Esophagus mucosa (tissue), 1 donor: ENCODE measurements at regions not wholly inside any gene's neighbourhood (a gene's known extent, or its start where the extent isn't known, plus 50 kb on each side); places are given as distances from the start of the nearest gene placed in this dataset.

Source experiments
- ATAC-seq: fragments of 200-7000 bp; cut with Tn5 transposase; one replicate; pipeline ENCODE4 v1.9.1; 2020
- donor health status: DM: yes; HTN: yes; CAD: no.

DNA sequence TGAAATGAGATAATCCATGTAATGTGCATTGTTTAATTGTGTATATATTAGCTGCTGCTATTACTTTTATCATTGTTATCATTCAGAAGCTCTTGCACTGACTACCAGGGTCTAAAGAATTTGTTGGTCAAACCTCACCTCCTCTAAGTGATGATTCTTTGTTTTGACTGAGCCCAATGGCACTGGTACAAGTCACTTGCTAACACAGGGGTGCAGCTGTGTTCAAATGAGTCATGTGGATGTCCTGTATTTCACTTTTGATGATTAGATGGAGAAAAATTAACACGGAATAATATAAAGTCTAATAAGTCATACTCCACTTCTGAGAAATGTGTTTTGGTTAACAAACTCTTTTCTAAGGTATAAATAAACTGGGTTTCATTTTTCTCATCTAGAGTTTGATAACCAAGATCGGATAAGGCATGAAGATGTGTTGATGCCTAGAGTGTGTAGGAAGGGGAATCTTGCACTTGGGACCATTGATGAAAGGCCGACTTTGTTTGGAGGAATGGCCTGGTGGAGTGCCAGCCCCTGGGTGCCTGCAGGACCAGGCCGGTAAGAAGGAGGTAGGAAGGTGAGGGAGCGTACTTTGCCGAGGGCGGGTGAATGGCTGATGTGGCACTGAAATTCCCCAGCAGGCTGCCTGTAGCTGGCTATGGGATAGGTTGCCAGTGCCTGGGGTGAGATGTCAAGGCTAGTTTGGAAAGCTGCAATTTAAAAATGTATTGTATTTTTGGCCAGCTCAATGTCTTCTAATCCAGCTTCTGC, 244.7 kb upstream of the ZPLD1 start:
- ATAC-seq = peak; percentile 66

DNA sequence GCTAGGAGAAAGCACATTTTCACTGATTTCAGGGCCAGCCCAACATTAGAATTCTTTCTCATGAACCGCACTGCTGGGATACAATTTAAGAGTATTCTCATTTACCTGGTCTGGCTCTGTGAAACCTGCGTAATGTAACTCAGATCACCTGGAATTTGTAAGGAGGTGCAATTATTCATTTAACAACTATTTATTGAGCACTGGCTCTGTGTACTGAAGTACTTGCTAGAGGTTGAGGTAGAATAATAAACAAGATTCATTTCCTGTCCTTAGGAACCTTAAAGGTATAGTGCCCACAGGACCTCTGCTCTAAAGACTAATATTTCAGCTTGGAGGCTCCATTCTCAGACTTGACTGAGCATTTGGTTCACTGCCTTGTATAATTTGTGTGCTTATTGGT, 242.2 kb upstream of the ZPLD1 start:
- no peak for ATAC-seq

DNA sequence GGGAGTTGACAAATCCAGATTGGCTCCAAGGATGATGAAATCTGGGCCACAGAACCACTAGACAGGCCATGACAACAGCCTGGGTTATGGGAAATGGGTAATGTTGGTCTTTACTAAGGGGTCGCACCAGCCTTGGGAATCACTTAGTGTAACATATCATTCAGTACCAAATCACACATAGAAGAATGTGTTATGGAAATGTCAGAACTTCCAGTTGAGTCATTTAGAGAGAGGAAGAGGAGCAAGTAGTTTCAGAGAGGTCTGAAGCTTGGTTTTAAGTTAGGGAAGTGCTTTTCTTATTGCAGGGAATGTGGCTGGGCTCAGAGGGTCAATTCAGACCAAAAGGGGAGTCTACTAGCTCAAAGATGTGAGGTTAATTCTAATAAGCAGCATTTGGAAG, 241.6 kb upstream of the ZPLD1 start:
- no peak for ATAC-seq

DNA sequence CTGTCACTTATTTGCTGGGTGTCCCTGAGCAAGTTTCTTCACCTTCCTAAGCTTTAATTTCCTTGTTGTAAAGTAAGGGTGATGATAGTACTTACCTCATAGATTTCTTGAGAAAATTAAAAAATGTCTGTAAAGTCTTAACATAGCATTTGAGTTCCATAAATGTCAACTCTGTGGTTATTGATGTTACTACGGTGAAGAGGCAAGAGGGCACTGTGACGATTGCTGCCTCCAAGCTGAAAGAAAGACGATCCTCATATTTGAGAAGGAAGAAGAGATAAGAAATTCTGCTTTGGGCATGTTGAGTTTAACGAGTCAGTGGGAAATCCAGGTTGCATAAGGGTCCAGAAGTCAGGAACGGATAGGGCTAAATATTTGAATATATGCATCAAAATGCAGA, 240.8 kb upstream of the ZPLD1 start:
- no peak for ATAC-seq

- ATAC-seq = no peak
Observed at GRCh38 chr3:102194760-102195159, 240.1 kb upstream of the ZPLD1 start.

GRCh38 chr3:102195198-102195948, 239.4 kb upstream of the ZPLD1 start:
- ATAC-seq = peak; percentile 76

DNA sequence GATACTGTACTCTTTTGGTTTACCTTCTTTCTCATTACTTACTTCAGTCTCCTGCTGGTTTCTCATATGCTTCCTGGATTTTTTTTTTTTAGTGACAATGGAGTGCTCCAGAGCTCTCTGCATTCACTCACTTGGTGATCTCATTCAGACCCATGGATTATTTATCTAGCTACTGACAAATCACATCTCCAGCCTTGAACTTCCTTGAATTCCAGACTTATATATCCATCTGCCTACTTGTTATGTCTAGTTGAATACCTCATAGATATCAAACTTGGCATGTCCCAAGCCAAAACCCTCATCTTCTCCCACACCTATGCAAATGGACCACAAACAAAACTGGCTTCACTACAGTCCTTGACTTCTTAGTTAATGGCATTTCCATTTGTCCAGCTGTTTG, 234.7 kb upstream of the ZPLD1 start:
- ATAC-seq = no peak

DNA sequence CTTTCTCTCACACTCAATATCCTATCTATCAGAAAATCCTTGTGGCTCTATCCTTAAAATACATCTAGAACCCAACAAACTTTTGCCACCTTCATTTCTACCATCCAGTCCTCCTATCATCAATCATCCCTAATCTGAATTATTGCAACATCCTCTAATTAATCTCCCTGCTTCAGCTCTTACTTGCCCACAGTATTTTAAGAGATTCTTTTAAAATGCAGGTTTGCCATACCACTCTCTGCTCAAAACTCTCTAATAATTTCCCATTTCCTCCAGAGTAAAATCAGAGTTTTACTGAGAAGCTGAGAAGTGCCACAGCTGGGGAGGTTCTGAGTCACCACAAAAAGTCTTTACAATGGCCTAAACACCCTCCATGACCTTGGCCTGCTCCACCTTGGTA, 234.3 kb upstream of the ZPLD1 start:
- ATAC-seq = no peak

DNA sequence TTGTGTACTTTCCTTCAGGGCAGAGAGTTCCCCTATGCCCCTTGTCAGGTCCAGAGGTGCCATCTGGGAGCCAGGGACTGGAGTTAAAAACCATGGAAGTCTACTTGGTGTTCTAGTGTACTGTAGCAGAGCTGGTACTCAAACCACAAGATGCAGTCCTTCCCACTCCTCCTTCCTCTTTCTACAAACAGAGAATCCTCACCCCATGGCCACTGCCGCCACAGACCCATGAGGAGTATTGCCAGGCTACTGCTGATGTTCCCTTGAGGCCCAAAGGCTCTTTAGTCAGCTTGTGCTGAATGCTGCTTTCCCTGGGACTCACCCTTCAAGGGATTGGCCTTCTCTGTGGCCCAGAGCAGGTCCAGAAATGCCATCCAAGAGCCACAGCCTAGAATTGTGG, 229.2 kb upstream of the ZPLD1 start:
- ATAC-seq = no peak

DNA sequence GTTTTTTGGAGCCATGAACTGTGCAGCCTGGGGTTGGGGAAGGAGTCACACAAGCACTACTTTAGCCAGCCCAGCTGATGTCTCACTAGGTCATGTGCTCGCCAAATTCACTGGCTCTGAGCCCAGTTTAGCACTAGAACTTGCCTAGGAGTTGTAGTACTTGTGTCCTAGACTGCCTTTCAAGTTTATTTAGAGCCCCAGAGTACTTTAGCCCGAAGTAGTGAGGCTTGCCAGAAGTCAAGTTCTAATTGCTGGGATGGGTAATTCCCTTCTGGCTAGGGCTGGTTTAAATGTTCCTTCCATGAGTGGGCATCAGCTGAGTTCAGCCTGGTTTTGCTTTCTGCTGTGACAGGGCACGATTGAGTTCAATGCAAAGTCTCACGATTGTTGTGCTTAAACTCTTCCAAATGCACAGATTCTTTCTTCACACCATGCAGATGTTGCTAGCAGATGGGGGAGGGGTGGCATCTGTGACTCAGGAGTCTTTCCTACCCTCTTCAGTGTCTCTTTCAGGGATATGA, 228.2 kb upstream of the ZPLD1 start:
- ATAC-seq = peak; percentile 95

DNA sequence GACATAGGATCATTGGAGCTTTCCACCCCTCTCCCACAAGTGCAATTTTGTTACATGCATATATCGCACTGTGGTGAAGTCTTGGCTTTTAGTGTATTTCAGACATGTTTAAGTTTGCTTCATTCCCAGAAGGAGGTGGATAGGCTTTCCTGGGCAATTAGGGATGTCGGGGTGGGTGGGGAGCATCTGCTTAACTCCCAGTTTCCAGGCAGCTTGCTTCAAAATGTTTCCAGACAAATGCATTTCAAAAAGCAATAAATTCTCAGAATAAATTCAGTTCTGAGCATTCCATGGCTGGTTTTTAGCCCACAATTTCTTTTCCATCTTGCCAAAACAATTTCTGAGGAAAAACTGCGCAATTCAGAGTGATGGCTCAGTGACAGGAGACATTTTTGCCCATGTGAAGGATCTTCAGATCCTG, 227.7 kb upstream of the ZPLD1 start:
- ATAC-seq = no peak

- ATAC-seq = no peak
Observed at GRCh38 chr3:102215166-102215565, 219.6 kb upstream of the ZPLD1 start.

GRCh38 chr3:102223132-102223531, 211.7 kb upstream of the ZPLD1 start:
- no peak for ATAC-seq

DNA sequence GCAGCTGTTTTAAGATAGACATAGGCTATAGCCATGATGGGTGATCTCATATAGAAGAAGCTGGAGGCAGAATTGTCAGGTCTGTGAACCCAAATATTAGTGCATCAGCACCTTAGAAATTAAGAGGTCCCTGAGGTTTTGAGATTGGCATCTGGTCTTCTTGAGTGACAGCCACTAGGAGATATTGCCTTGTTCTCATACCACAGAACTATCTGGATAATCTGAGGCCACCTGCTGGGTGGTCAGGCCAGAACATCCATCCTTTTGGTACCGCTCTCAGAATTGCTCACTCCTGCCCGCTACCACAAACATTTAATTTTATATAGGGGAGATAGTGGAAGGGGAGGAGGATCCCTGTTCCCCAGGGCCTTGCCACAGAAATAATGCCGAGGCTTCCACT, 210.6 kb upstream of the ZPLD1 start:
- peak; percentile 51 for ATAC-seq

DNA sequence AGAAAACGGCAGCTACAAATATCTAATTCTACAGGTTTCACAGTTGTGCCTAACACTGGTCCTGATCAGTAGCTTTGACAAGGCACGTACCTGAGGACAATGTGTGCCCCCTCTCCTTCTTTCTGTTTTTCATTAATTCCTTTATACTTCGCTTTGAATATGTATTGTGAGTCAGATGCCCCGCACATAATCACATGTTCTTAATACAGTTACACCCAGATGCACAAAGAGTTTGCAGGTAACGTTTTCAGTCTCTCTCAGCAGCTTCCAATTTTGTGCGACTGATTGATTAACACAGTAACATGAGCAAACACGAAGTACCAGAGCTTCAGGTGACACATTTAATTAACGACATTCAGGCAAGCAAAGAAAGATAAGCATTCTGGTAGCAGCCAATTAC, 209.8 kb upstream of the ZPLD1 start:
- ATAC-seq = no peak

DNA sequence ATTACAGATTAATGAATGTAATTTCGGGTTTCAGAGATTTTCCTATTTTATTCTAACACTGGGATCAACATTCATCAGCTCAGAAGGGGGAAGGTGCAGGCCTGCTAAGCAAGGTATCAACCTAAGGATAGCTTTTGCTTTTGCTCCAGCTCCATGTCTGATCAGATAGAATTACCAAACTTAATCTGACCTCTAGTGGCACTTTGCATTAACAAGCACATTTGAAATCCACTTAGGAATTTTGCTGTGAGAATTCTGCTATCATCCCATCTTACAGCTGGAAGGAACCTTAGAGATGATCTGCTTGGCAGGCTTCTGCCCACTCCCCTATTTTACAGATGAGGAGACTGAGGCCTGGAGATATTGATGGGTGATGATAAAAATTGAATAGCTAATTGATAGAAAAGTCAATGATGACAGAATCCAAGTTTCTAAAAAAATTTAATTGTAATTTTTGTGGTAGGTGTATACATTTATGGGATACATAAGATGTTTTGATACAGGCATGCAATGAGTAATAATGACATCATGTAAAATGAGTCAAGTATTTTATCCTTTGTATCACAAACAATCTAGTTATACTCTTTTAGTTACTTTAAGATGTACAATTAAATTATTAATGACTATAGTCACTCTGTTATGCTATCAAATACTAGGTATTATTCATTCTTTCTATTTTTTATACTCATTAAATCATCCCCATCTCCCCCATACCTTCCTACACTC, 209.2 kb upstream of the ZPLD1 start:
- peak; percentile 76 for ATAC-seq

DNA sequence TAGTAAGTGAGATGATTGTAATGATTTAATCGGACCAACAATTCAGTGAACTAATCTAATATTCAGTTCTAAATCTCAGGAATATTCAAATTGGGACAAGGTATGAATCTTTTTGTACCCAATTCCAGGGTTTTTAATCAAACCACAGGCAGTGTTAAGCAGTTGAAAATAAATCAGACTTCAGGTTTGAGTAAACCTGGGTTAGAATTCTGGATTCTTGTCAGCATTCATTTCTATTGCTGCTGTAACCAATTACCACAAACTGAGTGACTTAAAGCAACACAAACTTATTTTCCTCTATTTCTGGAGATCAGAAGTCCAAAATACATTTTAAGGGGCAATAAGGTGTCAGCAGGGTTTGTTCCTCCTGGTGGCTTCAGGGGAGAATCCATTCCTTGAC, 208.4 kb upstream of the ZPLD1 start:
- no peak for ATAC-seq

- peak; percentile 82 for ATAC-seq
Observed at GRCh38 chr3:102229062-102229655, 205.7 kb upstream of the ZPLD1 start.

DNA sequence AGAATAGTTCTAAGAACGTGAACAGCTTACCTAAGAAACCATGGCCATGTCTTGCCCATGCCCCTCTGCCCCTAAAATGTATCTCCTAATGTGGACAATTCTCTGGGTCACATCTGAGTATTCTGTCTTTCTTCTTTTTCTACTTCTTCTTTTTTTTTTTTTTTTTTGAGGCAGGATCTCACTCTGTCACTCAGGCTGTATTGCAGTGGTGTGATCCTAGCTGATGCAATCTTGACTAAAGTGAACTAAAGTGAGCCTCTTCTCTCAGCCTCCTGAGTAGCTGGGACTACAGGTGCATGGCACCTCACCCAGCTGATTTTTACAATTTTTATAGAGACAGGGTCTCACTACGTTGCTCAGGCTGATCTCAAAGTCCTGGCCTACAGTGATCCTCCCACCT, 204.8 kb upstream of the ZPLD1 start:
- no peak for ATAC-seq

DNA sequence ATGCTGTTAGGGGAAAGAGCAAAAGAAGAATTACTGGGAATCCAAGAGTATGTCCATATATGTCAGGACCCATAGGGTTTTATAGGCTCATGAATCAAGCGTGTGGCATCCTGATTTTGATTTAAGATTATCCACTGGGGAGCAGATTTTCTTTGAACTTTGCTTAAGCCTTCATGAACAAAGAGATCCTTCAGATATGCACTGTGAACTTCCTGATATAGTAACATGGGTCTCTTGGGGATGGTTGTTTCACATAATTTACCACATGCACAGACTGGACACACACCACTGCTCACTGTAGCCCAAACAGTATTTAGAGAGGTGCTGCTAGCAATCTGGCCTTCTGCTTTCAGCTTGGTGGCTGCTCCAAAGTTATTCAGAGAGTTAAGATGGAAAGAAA, 200.9 kb upstream of the ZPLD1 start:
- peak; percentile 29 for ATAC-seq

DNA sequence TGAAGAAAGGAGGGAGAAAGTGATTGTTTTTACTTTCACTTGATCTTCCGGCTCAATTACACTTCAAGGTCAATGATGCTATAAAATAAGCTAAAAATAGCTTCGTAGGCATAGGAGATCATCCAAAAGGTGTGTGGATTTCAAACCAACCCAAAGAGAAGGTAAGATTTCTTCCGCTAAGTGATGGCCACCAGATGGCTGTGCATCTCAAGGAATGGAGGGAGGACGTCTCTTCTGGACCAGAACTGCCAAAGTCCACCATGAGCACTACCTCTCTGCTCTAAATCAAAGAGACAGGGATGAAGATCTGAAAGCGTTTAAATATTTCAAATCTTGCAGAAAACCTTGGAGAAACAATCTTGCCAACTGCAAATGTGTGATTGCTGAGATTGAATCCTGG, 199.1 kb upstream of the ZPLD1 start:
- no peak for ATAC-seq

DNA sequence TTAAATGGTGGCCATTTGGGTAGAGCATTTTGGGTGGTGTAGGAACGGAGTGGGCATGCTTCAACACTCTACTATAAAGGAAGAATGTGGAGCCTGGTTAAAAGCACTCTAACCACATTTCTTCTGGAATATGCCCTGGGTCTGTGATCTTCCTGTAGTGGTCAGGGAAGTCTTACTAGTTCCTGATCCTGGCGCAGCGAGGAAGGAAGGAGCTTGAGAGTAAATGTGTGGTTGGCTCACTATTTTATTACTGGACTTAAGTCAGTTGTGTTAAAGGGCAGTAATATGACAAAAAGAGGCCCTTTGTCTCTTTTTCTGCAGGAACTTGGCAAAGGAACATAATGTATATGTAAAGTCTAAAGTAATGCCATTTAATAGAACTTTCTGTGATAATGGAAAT, 197.6 kb upstream of the ZPLD1 start:
- no peak for ATAC-seq

GRCh38 chr3:102237838-102238237, 197.0 kb upstream of the ZPLD1 start:
- no peak for ATAC-seq
